ENCODE measurements at regions not wholly inside any gene's neighbourhood (a gene's known extent, or its start where the extent isn't known, plus 50 kb on each side); places are given as distances from the start of the nearest gene placed in this dataset.

GRCh38 chr13:75129331-75129730, 352.6 kb downstream of the TBC1D4 start:
- no peak for TF ChIP-seq CTCF (IDR thresholded peaks at IDR 0.05; ENCODE audit: control extremely low read depth, extremely low read depth)
- no peak for ATAC-seq (ENCODE audit: insufficient read depth, low FRiP score)
- Histone ChIP-seq H3K27ac (ENCODE audit: low read depth in 1 of 2, low read length in 1 of 2) (no peak overlapping the region), H3K36me3 (ENCODE audit: control insufficient read depth in 4 of 4, insufficient read depth in 4 of 4, low read length in 4 of 4) (no peaks in the 10 kb centered on the region), H3K9me3 (ENCODE audit: control insufficient read depth in 4 of 4, insufficient read depth in 3 of 4, low read length in 3 of 4) (no peaks in the 10 kb centered on the region), H3K27me3 (ENCODE audit: control insufficient read depth in 3 of 3, insufficient read depth in 3 of 3, low read length in 2 of 3) (no peaks in the 10 kb centered on the region), H3K4me1 (ENCODE audit: control insufficient read depth in 5 of 5, insufficient read depth in 5 of 5, low read length in 5 of 5) (no peaks in the 10 kb centered on the region), H3K9ac (ENCODE audit: insufficient read depth in 1 of 2, low read length in 2 of 2) (no peak overlapping the region), H3K4me3 (no peak overlapping the region)
- 49 to 65% methylated on average over 1 of the region's 1 CpG for WGBS, 2 donors
- no peak for DNase-seq

- ATAC-seq (ENCODE audit: insufficient read depth, low FRiP score) (no peak), DNase-seq (no peak)
- Histone ChIP-seq H3K9ac (ENCODE audit: insufficient read depth in 1 of 2, low read length in 2 of 2) (no peak overlapping the region), H3K36me3 (ENCODE audit: control insufficient read depth in 4 of 4, insufficient read depth in 4 of 4, low read length in 4 of 4) (no peaks in the 10 kb centered on the region), H3K4me1 (ENCODE audit: control insufficient read depth in 5 of 5, insufficient read depth in 5 of 5, low read length in 5 of 5) (peaks cover 0 to 3% (median 0%) of the 10 kb centered on the region in 5 donors), H3K9me3 (ENCODE audit: control insufficient read depth in 4 of 4, insufficient read depth in 3 of 4, low read length in 3 of 4) (peaks cover 0 to 3% (median 2%) of the 10 kb centered on the region in 4 donors), H3K27me3 (ENCODE audit: control insufficient read depth in 3 of 3, insufficient read depth in 3 of 3, low read length in 2 of 3) (no peaks in the 10 kb centered on the region), H3K27ac (ENCODE audit: low read depth in 1 of 2, low read length in 1 of 2) (no peak overlapping the region), H3K4me3 (no peak overlapping the region)
- no peak for TF ChIP-seq CTCF (IDR thresholded peaks at IDR 0.05; ENCODE audit: control extremely low read depth, extremely low read depth)
Measured at GRCh38 chr13:75124415-75124814, 357.6 kb downstream of the TBC1D4 start.

DNA sequence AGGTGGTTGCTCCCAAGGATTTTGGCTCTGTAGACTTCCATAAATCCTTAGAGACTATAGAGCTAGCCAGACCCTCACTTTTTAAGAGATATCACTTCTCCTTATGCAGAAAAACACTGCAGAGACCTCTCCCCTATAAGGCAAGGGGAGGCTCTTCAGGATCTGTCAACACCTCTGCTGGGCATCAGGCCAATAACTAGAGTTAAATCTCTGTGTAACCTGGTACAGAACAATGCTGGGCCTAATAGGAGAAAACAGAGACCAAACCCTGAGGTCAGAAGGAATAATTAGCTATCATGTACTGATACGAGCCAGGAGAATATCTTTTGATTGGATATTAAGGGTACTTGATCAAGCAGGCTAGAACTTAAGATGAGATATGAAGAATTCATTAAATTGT, 358.5 kb downstream of the TBC1D4 start:
- no peak overlapping the region for H3K4me3 ChIP-seq
- 74 to 86% methylated on average over 1 of the region's 1 CpG for WGBS, 2 donors
- H3K27me3 ChIP-seq (ENCODE audit: control insufficient read depth in 3 of 3, insufficient read depth in 3 of 3, low read length in 2 of 3): no peaks in the 10 kb centered on the region
- H3K4me1 ChIP-seq (ENCODE audit: control insufficient read depth in 5 of 5, insufficient read depth in 5 of 5, low read length in 5 of 5): peaks cover 0 to 3% (median 0%) of the 10 kb centered on the region in 5 donors
- H3K36me3 ChIP-seq (ENCODE audit: control insufficient read depth in 4 of 4, insufficient read depth in 4 of 4, low read length in 4 of 4): no peaks in the 10 kb centered on the region
- peaks cover 0 to 3% (median 2%) of the 10 kb centered on the region in 4 donors for H3K9me3 ChIP-seq (ENCODE audit: control insufficient read depth in 4 of 4, insufficient read depth in 3 of 4, low read length in 3 of 4)
- no peak overlapping the region for H3K27ac ChIP-seq (ENCODE audit: low read depth in 1 of 2, low read length in 1 of 2)
- H3K9ac ChIP-seq (ENCODE audit: insufficient read depth in 1 of 2, low read length in 2 of 2): no peak overlapping the region
- TF ChIP-seq CTCF (IDR thresholded peaks at IDR 0.05; ENCODE audit: control extremely low read depth, extremely low read depth): no peak
- ATAC-seq (ENCODE audit: insufficient read depth, low FRiP score): no peak
- DNase-seq: no peak

DNA sequence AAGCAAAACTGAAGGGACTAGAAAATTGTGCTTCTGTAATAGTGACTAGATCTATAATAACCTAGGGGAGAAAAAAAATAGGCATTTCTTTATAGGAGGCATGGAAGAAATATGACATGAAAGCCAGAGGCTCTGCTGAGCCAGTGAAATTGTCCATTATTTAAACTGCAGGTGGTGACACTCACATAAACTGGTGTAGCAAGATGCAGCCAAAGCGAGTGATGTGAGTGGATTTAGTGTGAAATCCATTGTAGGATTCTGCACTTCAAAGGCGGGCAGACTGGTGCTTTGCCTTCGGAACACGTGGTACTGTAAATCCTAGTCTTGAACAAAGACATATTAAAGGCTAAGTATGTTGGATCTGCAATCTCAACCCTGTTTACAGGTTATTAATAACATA, 361.9 kb downstream of the TBC1D4 start:
- Histone ChIP-seq H3K27me3 (ENCODE audit: control insufficient read depth in 3 of 3, insufficient read depth in 3 of 3, low read length in 2 of 3) (no peaks in the 10 kb centered on the region), H3K9me3 (ENCODE audit: control insufficient read depth in 4 of 4, insufficient read depth in 3 of 4, low read length in 3 of 4) (peaks cover 0 to 3% (median 2%) of the 10 kb centered on the region in 4 donors), H3K9ac (ENCODE audit: insufficient read depth in 1 of 2, low read length in 2 of 2) (no peak overlapping the region), H3K27ac (ENCODE audit: low read depth in 1 of 2, low read length in 1 of 2) (no peak overlapping the region), H3K4me1 (ENCODE audit: control insufficient read depth in 5 of 5, insufficient read depth in 5 of 5, low read length in 5 of 5) (peaks cover 0 to 3% (median 0%) of the 10 kb centered on the region in 5 donors), H3K36me3 (ENCODE audit: control insufficient read depth in 4 of 4, insufficient read depth in 4 of 4, low read length in 4 of 4) (no peaks in the 10 kb centered on the region), H3K4me3 (no peak overlapping the region)
- TF ChIP-seq CTCF (IDR thresholded peaks at IDR 0.05; ENCODE audit: control extremely low read depth, extremely low read depth): no peak
- DNase-seq: no peak
- no peak for ATAC-seq (ENCODE audit: insufficient read depth, low FRiP score)
- 73 to 79% methylated on average over 4 of the region's 4 CpGs for WGBS, 2 donors
